GM18868 (cell line): ENCODE measurements at regions not wholly inside any gene's neighbourhood (a gene's known extent, or its start where the extent isn't known, plus 50 kb on each side); places are given as distances from the start of the nearest gene placed in this dataset.

Experiments
- ATAC-seq: cut with Tn5 transposase; IDR thresholded peaks from one replicate; pipeline ENCODE4 v1.9.1; 2021; ENCODE audit warnings: mild to moderate bottlenecking, moderate library complexity; ENCODE audit not compliant: unreplicated experiment

- no peak for ATAC-seq
Observed at GRCh38 chr11:113634940-113635575, 71.0 kb downstream of the TMPRSS5 start.

- ATAC-seq: no peak
Observed at GRCh38 chr11:113632981-113633380, 73.1 kb downstream of the TMPRSS5 start.

- ATAC-seq: no peak
Observed at GRCh38 chr11:113629562-113629961, 76.5 kb downstream of the TMPRSS5 start.

GRCh38 chr11:113628912-113629311, 77.2 kb downstream of the TMPRSS5 start:
- ATAC-seq: no peak

GRCh38 chr11:113627946-113628345, 78.2 kb downstream of the TMPRSS5 start:
- ATAC-seq: no peak

- no peak for ATAC-seq
Observed at GRCh38 chr11:113627297-113627696, 78.8 kb downstream of the TMPRSS5 start.

GRCh38 chr11:113626736-113627135, 79.4 kb downstream of the TMPRSS5 start:
- ATAC-seq: no peak

GRCh38 chr11:113623114-113623513, 83.0 kb downstream of the TMPRSS5 start:
- no peak for ATAC-seq

GRCh38 chr11:113618360-113618759, 87.7 kb downstream of the TMPRSS5 start:
- ATAC-seq: no peak

GRCh38 chr11:113615773-113616172, 90.3 kb downstream of the TMPRSS5 start:
- ATAC-seq: no peak

GRCh38 chr11:113615098-113615497, 91.0 kb downstream of the TMPRSS5 start:
- ATAC-seq: no peak

- no peak for ATAC-seq
Observed at GRCh38 chr11:113614097-113614496, 92.0 kb downstream of the TMPRSS5 start.

GRCh38 chr11:113613619-113614018, 92.5 kb downstream of the TMPRSS5 start:
- ATAC-seq: no peak

- ATAC-seq: no peak
Observed at GRCh38 chr11:113604186-113604585, 101.9 kb downstream of the TMPRSS5 start.

- ATAC-seq: no peak
Observed at GRCh38 chr11:113603277-113604059, 102.6 kb downstream of the TMPRSS5 start.

- no peak for ATAC-seq
Observed at GRCh38 chr11:113602483-113602882, 103.6 kb downstream of the TMPRSS5 start.

GRCh38 chr11:113596658-113597057, 109.5 kb downstream of the TMPRSS5 start:
- ATAC-seq: no peak

- no peak for ATAC-seq
Observed at GRCh38 chr11:113595810-113596594, 110.1 kb downstream of the TMPRSS5 start.

GRCh38 chr11:113593698-113594308, 112.3 kb downstream of the TMPRSS5 start:
- ATAC-seq: peak; percentile 76

- no peak for ATAC-seq
Observed at GRCh38 chr11:113591117-113591516, 115.0 kb downstream of the TMPRSS5 start.

GRCh38 chr11:113587308-113587739, 112.1 kb upstream of the DRD2 start:
- ATAC-seq: peak; percentile 78
